GM21723 (cell line): ENCODE measurements at regions not wholly inside any gene's neighbourhood (a gene's known extent, or its start where the extent isn't known, plus 50 kb on each side); places are given as distances from the start of the nearest gene placed in this dataset.
"Not testable (repeated sequence)": the region's sequence is repeated elsewhere in the genome, so short reads cannot be mapped to it uniquely, and the experiment has no call there.

Source experiments
- ATAC-seq: cut with Tn5 transposase; IDR thresholded peaks from one replicate; pipeline ENCODE4 v1.9.1; 2021; ENCODE audit warnings: mild to moderate bottlenecking, moderate library complexity; ENCODE audit not compliant: unreplicated experiment

GRCh38 chr5:92011845-92012244 lies 628.7 kb upstream of the ARRDC3 start:
- not testable (repeated sequence) for ATAC-seq

- no peak for ATAC-seq
Measured at GRCh38 chr5:92003806-92004205, 620.7 kb upstream of the ARRDC3 start.

GRCh38 chr5:92002721-92003274 lies 619.7 kb upstream of the ARRDC3 start:
- no peak for ATAC-seq

GRCh38 chr5:91998774-91999173 lies 615.7 kb upstream of the ARRDC3 start:
- no peak for ATAC-seq

GRCh38 chr5:91983869-91984268 lies 600.8 kb upstream of the ARRDC3 start:
- ATAC-seq = no peak

- ATAC-seq = no peak
Measured at GRCh38 chr5:91978221-91978882, 595.2 kb upstream of the ARRDC3 start.

- no peak for ATAC-seq
Measured at GRCh38 chr5:91977579-91977978, 594.5 kb upstream of the ARRDC3 start.

- no peak for ATAC-seq
Measured at GRCh38 chr5:91976451-91976850, 593.3 kb upstream of the ARRDC3 start.

- ATAC-seq = no peak
Measured at GRCh38 chr5:91963166-91963565, 580.0 kb upstream of the ARRDC3 start.

- no peak for ATAC-seq
Measured at GRCh38 chr5:91957666-91958065, 574.5 kb upstream of the ARRDC3 start.

GRCh38 chr5:91956738-91957137 lies 573.6 kb upstream of the ARRDC3 start:
- ATAC-seq = no peak

- ATAC-seq = no peak
Measured at GRCh38 chr5:91955610-91956009, 572.5 kb upstream of the ARRDC3 start.

- no peak for ATAC-seq
Measured at GRCh38 chr5:91954136-91954535, 571.0 kb upstream of the ARRDC3 start.

- no peak for ATAC-seq
Measured at GRCh38 chr5:91950328-91950727, 567.2 kb upstream of the ARRDC3 start.

- ATAC-seq = no peak
Measured at GRCh38 chr5:91946870-91947269, 563.8 kb upstream of the ARRDC3 start.

- ATAC-seq = no peak
Measured at GRCh38 chr5:91941588-91941987, 558.5 kb upstream of the ARRDC3 start.

- no peak for ATAC-seq
Measured at GRCh38 chr5:91938441-91938840, 555.3 kb upstream of the ARRDC3 start.

GRCh38 chr5:91937121-91937520 lies 554.0 kb upstream of the ARRDC3 start:
- ATAC-seq = no peak

- ATAC-seq = no peak
Measured at GRCh38 chr5:91929522-91929817, 546.4 kb upstream of the ARRDC3 start.

- ATAC-seq = peak; percentile 59
Measured at GRCh38 chr5:91928754-91929521, 545.8 kb upstream of the ARRDC3 start.

- ATAC-seq = no peak
Measured at GRCh38 chr5:91927439-91927838, 544.3 kb upstream of the ARRDC3 start.

GRCh38 chr5:91925249-91925648 lies 542.1 kb upstream of the ARRDC3 start:
- ATAC-seq = no peak
